Stomach (tissue), 4 donors: ENCODE measurements at regions not wholly inside any gene's neighbourhood (a gene's known extent, or its start where the extent isn't known, plus 50 kb on each side); places are given as distances from the start of the nearest gene placed in this dataset.

ENCODE experiments used
- CTCF ChIP-seq, 7 experiments: fragments of 450-650 bp in 4 of 7; fragments of 200-600 bp in 3 of 7; sonication (generic) in 3 of 7; IDR thresholded peaks; one replicate each; pipeline ENCODE4 v1.5.1; 2016 to 2019; ENCODE audit warnings: antibody characterized with exemption in 7 of 7, control low read depth in 2 of 7, mild to moderate bottlenecking in 1 of 7
- POLR2A ChIP-seq, 4 donors: fragments of 450-650 bp; IDR thresholded peaks; one replicate each; pipeline ENCODE4 v1.6.1; 2016; ENCODE audit warnings: antibody characterized with exemption in 4 of 4, control low read depth in 2 of 4, mild to moderate bottlenecking in 1 of 4, moderate library complexity in 1 of 4

- TF ChIP-seq POLR2A (IDR thresholded peaks at IDR 0.05): no peak
- no peak for TF ChIP-seq CTCF (IDR thresholded peaks at IDR 0.05)
Measured at GRCh38 chr5:35477321-35477720, 140.3 kb upstream of the SPEF2 start.
